NCI-H187 (cell line): ENCODE measurements at regions not wholly inside any gene's neighbourhood (a gene's known extent, or its start where the extent isn't known, plus 50 kb on each side); places are given as distances from the start of the nearest gene placed in this dataset.
"Not testable (repeated sequence)": the region's sequence is repeated elsewhere in the genome, so short reads cannot be mapped to it uniquely, and the experiment has no call there.

Source experiments
- DNase-seq, 2 experiments: peaks; one replicate each; lab custom pipeline; 2025; lab: John Stamatoyannopoulos, UW

- not testable (repeated sequence) for DNase-seq
Measured at GRCh38 chr12:131520553-131520952, 190.3 kb upstream of the SFSWAP start.

DNA sequence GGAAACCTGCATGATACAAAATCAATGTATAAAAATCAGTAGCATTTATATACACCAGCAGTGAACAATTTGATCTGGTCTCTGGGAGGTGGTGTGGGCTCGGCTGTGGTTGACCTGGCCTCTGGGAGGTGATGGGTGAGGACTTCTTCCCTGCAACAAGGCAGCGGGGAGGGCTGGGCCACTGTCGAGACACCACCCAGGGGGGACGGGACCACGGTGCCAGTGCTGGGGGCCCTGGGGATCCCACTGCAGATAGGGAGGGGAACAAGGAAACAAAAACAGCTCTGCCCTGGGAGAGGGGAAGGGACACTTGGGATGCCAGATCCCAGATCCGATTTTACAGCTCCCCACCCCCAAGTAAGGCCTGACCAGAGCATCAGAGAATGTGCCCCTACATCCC, 189.6 kb upstream of the SFSWAP start:
- no peak for DNase-seq

DNA sequence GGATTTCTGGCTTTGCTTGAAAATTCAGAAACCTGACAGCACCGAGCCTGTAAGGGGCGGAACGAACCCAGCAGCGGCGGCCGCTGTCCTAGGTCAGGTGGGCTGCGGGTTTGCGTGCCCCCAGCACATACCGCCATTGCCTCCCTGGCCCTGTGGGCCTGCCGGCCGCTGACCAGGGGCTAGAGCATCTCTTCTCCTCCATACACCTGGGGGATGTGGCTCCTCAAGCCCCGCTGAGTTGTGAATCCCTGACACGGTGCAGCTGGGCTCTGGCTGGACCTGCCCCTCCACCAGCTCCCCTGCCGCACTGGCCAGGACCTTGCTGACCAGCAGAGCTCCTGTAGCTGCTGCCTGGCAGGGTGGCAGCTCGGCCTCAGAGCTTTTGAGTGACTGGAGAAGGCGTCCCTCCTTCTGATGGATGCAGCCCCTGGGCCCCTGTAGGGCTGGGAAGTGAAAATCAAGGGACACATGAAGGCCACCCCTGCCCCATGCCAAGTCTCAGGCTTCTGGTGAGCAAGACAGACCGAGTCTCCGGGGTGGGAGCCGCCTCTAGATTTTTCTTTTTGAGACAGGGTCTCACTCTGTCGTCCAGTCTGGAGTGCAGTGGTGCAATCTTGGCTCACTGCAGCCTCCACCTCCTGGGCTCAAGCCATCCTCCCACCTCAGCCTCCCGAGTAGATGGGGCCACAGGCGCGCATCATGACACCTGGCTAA, 184.9 kb upstream of the SFSWAP start:
- no peak for DNase-seq

- DNase-seq, result no peak
Measured at GRCh38 chr12:131527092-131527491, 183.8 kb upstream of the SFSWAP start.

GRCh38 chr12:131527736-131528135, 183.2 kb upstream of the SFSWAP start:
- no peak for DNase-seq

- no peak for DNase-seq
Measured at GRCh38 chr12:131528144-131528543, 182.7 kb upstream of the SFSWAP start.

- no peak for DNase-seq
Measured at GRCh38 chr12:131528667-131529066, 182.2 kb upstream of the SFSWAP start.

- DNase-seq, result no peak
Measured at GRCh38 chr12:131529196-131530040, 181.5 kb upstream of the SFSWAP start.

GRCh38 chr12:131530041-131530332, 180.9 kb upstream of the SFSWAP start:
- no peak for DNase-seq

- no peak for DNase-seq
Measured at GRCh38 chr12:131530422-131530821, 180.5 kb upstream of the SFSWAP start.

GRCh38 chr12:131533139-131533538, 177.8 kb upstream of the SFSWAP start:
- no peak for DNase-seq

- DNase-seq, result no peak
Measured at GRCh38 chr12:131535779-131536178, 175.1 kb upstream of the SFSWAP start.

- DNase-seq, result no peak
Measured at GRCh38 chr12:131536337-131536736, 174.6 kb upstream of the SFSWAP start.

GRCh38 chr12:131536766-131537165, 174.1 kb upstream of the SFSWAP start:
- DNase-seq, result no peak

DNA sequence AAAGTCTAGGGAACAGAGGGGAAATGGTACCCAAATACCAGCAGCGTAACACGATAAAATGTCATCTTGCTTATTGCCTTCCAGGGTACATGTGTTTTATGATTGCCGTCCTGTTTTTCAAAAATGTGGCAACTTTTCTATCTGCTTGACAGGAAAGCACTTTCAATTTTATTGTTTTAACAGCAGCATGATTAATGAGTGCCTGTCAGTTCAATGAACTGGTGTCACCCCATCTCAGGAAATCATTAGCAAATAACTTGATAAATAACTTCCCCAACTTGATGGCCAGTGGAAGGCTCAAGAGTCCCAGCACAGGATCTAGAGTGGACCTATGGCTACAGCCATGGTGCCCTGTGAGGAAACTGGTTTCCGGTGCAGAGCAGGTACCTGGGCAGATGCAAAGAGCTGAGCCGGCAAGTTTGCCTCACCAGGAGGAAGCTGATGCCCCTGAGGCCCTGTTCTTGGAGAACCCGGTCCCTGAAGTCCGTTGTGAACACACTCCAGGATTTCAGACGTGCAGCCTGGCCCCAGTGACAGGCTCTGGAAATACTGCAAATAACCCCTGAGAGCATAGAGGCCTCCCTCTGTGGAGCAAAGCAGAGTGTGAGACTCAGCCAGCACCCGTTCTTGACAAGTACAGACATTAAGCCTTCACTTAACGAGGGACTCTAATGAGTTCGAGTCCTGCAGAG, 173.5 kb upstream of the SFSWAP start:
- DNase-seq, result no peak

GRCh38 chr12:131539381-131539780, 171.5 kb upstream of the SFSWAP start:
- DNase-seq, result no peak

- DNase-seq, result no peak
Measured at GRCh38 chr12:131540138-131540623, 170.7 kb upstream of the SFSWAP start.

DNA sequence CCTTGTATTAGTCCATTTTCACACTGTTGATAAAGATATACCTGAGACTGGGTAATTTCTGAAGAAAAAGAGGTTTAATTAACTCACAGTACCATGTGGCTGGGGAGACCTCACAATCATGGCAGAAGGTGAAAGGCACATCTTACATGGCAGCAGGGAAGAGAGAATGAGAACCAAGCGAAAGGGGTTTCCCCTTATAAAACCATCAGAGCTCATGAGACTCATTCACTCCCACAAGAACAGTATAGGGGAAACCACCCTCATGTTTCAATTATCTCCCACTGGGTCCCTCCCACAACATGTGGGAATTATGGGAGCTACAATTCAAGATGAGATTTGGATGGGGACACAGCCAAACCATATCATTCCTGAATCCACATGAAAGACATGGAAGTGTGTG, 169.4 kb upstream of the SFSWAP start:
- DNase-seq, result not testable (repeated sequence)

DNA sequence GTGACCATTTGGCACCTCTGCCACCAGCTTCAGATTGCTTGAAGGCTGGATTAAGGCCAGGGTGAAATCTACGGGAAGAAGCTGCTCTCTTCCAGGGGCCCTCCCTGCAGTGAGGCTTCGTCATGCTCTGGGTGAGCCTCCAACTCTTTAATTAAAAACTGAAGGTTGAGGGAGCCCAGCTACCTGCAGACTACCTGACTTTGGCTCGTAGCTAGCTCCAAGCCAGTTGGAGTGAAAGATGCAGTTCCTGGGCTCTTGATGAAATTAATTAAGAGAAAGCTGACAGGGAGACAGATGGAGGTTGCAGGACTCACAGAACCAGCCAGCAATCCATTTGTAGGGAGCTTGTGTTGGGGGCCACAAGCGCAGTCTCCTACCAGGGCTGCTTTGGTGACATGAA, 168.5 kb upstream of the SFSWAP start:
- no peak for DNase-seq

DNA sequence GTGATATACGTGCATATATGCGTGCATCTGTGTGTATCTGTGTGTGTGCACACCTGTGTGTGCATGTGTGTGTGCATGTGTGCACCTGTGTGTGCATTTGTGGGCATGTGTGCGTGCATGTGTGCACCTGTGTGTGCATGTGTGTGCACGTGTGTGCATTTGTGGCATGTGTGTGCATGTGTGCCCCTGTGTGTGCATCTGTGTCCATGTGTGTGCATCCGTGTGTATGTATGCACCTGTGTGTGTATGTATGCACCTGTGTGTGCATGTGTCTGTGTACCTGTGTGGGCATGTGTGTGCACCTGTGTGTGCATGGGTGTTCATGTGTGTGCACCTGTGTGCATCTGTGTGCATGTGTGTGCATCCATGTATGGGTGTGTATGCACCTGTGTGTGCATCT, 167.8 kb upstream of the SFSWAP start:
- DNase-seq, result no peak

- no peak for DNase-seq
Measured at GRCh38 chr12:131547555-131547954, 163.3 kb upstream of the SFSWAP start.

DNA sequence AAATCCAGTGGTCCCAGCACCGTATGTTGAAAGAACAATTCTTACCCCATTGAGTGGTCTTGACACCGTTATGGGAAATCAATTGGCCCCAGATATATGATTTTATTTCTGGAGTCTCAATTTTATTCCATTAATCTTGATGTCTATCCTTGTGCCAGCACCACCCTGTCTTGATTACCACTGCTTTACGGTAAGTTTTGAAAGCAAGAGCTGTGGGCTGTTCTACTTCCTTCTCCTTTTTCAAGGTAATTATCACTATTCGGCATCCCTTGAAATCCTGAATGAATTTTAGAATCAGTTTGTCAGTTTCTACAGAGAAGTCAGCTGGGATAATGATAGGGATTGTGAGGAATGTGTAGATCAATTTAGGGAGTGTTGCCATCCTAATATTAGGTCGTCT, 160.8 kb upstream of the SFSWAP start:
- DNase-seq, result no peak
